Left lung (tissue), 4 donors: ENCODE measurements at regions not wholly inside any gene's neighbourhood (a gene's known extent, or its start where the extent isn't known, plus 50 kb on each side); places are given as distances from the start of the nearest gene placed in this dataset.

Experiments
- ATAC-seq: fragments of 200-7000 bp; cut with Tn5 transposase; one replicate; pipeline ENCODE4 v1.9.1; 2020; ENCODE audit warnings: moderate library complexity
- DNase-seq, 4 donors: peaks; one replicate each; pipeline ENCODE4 v3.0.0-alpha.2; 2013 to 2020
- H3K27ac ChIP-seq, 2 donors: fragments of 200-600 bp; sonication (generic) in 1 of 2; one replicate each; pipeline versions ENCODE4 v1.5.0 to v1.8.0; 2020 to 2021
- H3K27me3 ChIP-seq, 2 donors: fragments of 200-600 bp; sonication (generic) in 1 of 2; one replicate each; pipeline versions ENCODE4 v1.5.0 to v1.8.0; 2020 to 2021
- H3K36me3 ChIP-seq, 2 donors: fragments of 200-600 bp; sonication (generic) in 1 of 2; one replicate each; pipeline versions ENCODE4 v1.5.0 to v1.8.0; 2020 to 2021
- H3K4me1 ChIP-seq, 2 donors: fragments of 200-600 bp; one replicate each; pipeline ENCODE4 v1.8.0; 2021
- H3K4me3 ChIP-seq, 2 donors: fragments of 200-600 bp; sonication (generic) in 1 of 2; one replicate each; pipeline versions ENCODE4 v1.5.0 to v1.8.0; 2020 to 2021; ENCODE audit warnings: mild to moderate bottlenecking in 1 of 2
- H3K9me3 ChIP-seq, 2 donors: fragments of 200-600 bp; sonication (generic) in 1 of 2; one replicate each; pipeline versions ENCODE4 v1.5.0 to v1.8.0; 2020 to 2021
- CTCF ChIP-seq, 2 donors: fragments of 200-600 bp; sonication (generic) in 1 of 2; IDR thresholded peaks; one replicate each; pipeline versions ENCODE4 v1.5.0 to v1.8.0; 2021; ENCODE audit warnings: antibody characterized with exemption in 2 of 2
- intact Hi-C, 2 donors: fragments of 100-400 bp; cut with DNase I; formaldehyde crosslinking; loops; one replicate each; pipeline versions ENCODE4 v1.11.2 to v1.14.2; 2022
- donor health status: DM: no; HTN: yes; CAD: no.
- donor health status: DM: no; HTN: no; CAD: no.

DNA sequence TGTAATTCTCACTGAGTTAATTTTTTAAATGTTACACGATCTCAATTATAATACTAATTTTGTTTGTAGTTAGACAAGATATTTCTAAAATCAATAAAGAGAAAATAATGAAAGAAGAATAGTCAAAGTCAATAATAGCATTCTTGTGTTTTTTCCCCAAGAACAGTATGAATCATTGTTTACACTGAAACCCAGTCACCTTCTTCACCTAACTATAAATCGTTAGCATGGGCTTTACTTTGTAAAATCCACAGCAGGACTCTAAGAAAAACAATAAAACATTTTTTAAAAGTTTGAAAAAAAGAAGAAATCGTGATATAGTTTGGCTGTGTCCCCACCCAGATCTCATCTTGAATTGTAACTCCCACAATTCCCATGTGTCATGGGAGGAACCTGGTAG, 234.6 kb upstream of the LYPLAL1 start:
- H3K27ac ChIP-seq, result no peak overlapping the region
- H3K36me3 ChIP-seq, result no peaks in the 10 kb centered on the region
- no peak overlapping the region for H3K4me3 ChIP-seq
- DNase-seq, result no peak
- intact Hi-C loops, result no loop called here
- H3K4me1 ChIP-seq, result no peaks in the 10 kb centered on the region
- peaks cover 0 to 34% of the 10 kb centered on the region in 2 donors for H3K9me3 ChIP-seq
- no peak for ATAC-seq
- no peaks in the 10 kb centered on the region for H3K27me3 ChIP-seq
- TF ChIP-seq CTCF (IDR thresholded peaks at IDR 0.05), result no peak

- Histone ChIP-seq H3K36me3 (no peaks in the 10 kb centered on the region), H3K4me1 (no peaks in the 10 kb centered on the region), H3K4me3 (no peak overlapping the region), H3K27ac (peak overlapping the region in 1 of 2 donors; percentile 61), H3K9me3 (peaks cover 0 to 17% of the 10 kb centered on the region in 2 donors), H3K27me3 (no peaks in the 10 kb centered on the region)
- DNase-seq (no peak), ATAC-seq (no peak)
- intact Hi-C loops, result no loop called here
- no peak for TF ChIP-seq CTCF (IDR thresholded peaks at IDR 0.05)
These were observed 231.2 kb upstream of the LYPLAL1 start for GRCh38 chr1:218942431-218942830.

DNA sequence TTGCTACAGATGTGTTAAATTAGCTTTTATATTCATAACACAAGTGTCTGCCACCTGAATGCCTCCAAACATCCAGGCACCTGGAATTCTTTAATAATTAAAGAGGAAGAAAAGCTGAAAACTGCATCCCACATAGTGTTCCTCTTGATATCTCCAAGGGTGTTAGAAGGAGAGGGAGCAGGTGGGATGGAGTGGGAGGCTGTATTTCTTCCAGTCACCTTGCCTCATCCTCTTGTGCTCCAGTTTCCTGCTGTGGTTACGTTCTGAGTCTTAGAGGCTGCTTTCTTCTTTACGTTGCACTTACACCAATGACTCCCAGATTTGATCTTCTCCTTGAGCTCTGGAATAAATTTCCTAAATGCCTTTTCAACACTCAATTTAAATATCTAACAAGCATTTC, 230.3 kb upstream of the LYPLAL1 start:
- no peaks in the 10 kb centered on the region for H3K36me3 ChIP-seq
- intact Hi-C loops, result no loop called here
- no peaks in the 10 kb centered on the region for H3K27me3 ChIP-seq
- H3K27ac ChIP-seq, result no peak overlapping the region
- H3K4me3 ChIP-seq, result no peak overlapping the region
- peaks cover 0 to 17% of the 10 kb centered on the region in 2 donors for H3K9me3 ChIP-seq
- TF ChIP-seq CTCF (IDR thresholded peaks at IDR 0.05), result no peak
- no peak for DNase-seq
- no peak for ATAC-seq
- H3K4me1 ChIP-seq, result no peaks in the 10 kb centered on the region

GRCh38 chr1:218945050-218945449, 228.6 kb upstream of the LYPLAL1 start:
- DNase-seq (no peak), ATAC-seq (no peak)
- Histone ChIP-seq H3K27me3 (no peaks in the 10 kb centered on the region), H3K9me3 (peaks cover 0 to 14% of the 10 kb centered on the region in 2 donors), H3K27ac (no peak overlapping the region), H3K4me1 (no peaks in the 10 kb centered on the region), H3K36me3 (no peaks in the 10 kb centered on the region), H3K4me3 (no peak overlapping the region)
- intact Hi-C loops, result no loop called here
- TF ChIP-seq CTCF (IDR thresholded peaks at IDR 0.05), result no peak

GRCh38 chr1:218946147-218946546, 227.5 kb upstream of the LYPLAL1 start:
- intact Hi-C loops, result no loop called here
- Histone ChIP-seq H3K36me3 (no peaks in the 10 kb centered on the region), H3K27ac (no peak overlapping the region), H3K27me3 (no peaks in the 10 kb centered on the region), H3K4me3 (no peak overlapping the region), H3K4me1 (no peaks in the 10 kb centered on the region), H3K9me3 (peaks cover 0 to 3% of the 10 kb centered on the region in 2 donors)
- no peak for TF ChIP-seq CTCF (IDR thresholded peaks at IDR 0.05)
- no peak for DNase-seq
- ATAC-seq, result no peak
